ENCODE measurements at regions not wholly inside any gene's neighbourhood (a gene's known extent, or its start where the extent isn't known, plus 50 kb on each side); places are given as distances from the start of the nearest gene placed in this dataset.

GRCh38 chr9:99427260-99427659, 205.2 kb downstream of the SEC61B start:
- intact Hi-C loops (cut with DNase I; ENCODE audit: low total_unique reads), result no loop called here
- Histone ChIP-seq H3K27ac (no peak overlapping the region), H3K9me3 (no peaks in the 10 kb centered on the region), H3K4me3 (no peak overlapping the region), H3K36me3 (no peaks in the 10 kb centered on the region), H3K4me1 (no peaks in the 10 kb centered on the region), H3K27me3 (no peaks in the 10 kb centered on the region)
- TF ChIP-seq CTCF (IDR thresholded peaks at IDR 0.05), result no peak
- TF ChIP-seq POLR2A (IDR thresholded peaks at IDR 0.05), result no peak
- no peak for DNase-seq

- no peaks in the 10 kb centered on the region for H3K9me3 ChIP-seq
- H3K27me3 ChIP-seq, result no peaks in the 10 kb centered on the region
- intact Hi-C loops (cut with DNase I; ENCODE audit: low total_unique reads), result no loop called here
- no peak overlapping the region for H3K27ac ChIP-seq
- TF ChIP-seq CTCF (IDR thresholded peaks at IDR 0.05) (no peak), POLR2A (IDR thresholded peaks at IDR 0.05) (no peak)
- no peaks in the 10 kb centered on the region for H3K36me3 ChIP-seq
- H3K4me3 ChIP-seq, result no peak overlapping the region
- no peaks in the 10 kb centered on the region for H3K4me1 ChIP-seq
- DNase-seq, result no peak
Observed at GRCh38 chr9:99430301-99430700, 208.2 kb downstream of the SEC61B start.

- Histone ChIP-seq H3K9me3 (no peaks in the 10 kb centered on the region), H3K4me3 (no peak overlapping the region), H3K27me3 (no peaks in the 10 kb centered on the region), H3K36me3 (no peaks in the 10 kb centered on the region), H3K27ac (no peak overlapping the region), H3K4me1 (no peaks in the 10 kb centered on the region)
- no peak for DNase-seq
- TF ChIP-seq CTCF (IDR thresholded peaks at IDR 0.05) (no peak), POLR2A (IDR thresholded peaks at IDR 0.05) (no peak)
- intact Hi-C loops (cut with DNase I; ENCODE audit: low total_unique reads), result no loop called here
Observed at GRCh38 chr9:99431103-99431502, 209.0 kb downstream of the SEC61B start.

GRCh38 chr9:99432075-99432474, 210.0 kb downstream of the SEC61B start:
- no peak overlapping the region for H3K27ac ChIP-seq
- H3K27me3 ChIP-seq, result no peaks in the 10 kb centered on the region
- no peak for TF ChIP-seq POLR2A (IDR thresholded peaks at IDR 0.05)
- TF ChIP-seq CTCF (IDR thresholded peaks at IDR 0.05), result no peak
- intact Hi-C loops (cut with DNase I; ENCODE audit: low total_unique reads), result no loop called here
- H3K4me1 ChIP-seq, result no peaks in the 10 kb centered on the region
- no peak overlapping the region for H3K4me3 ChIP-seq
- no peaks in the 10 kb centered on the region for H3K9me3 ChIP-seq
- no peak for DNase-seq
- no peaks in the 10 kb centered on the region for H3K36me3 ChIP-seq

GRCh38 chr9:99433095-99433494, 211.0 kb downstream of the SEC61B start:
- intact Hi-C loops (cut with DNase I; ENCODE audit: low total_unique reads), result no loop called here
- H3K27me3 ChIP-seq, result no peaks in the 10 kb centered on the region
- H3K4me3 ChIP-seq, result no peak overlapping the region
- no peak overlapping the region for H3K27ac ChIP-seq
- H3K36me3 ChIP-seq, result no peaks in the 10 kb centered on the region
- TF ChIP-seq POLR2A (IDR thresholded peaks at IDR 0.05), result no peak
- no peak for TF ChIP-seq CTCF (IDR thresholded peaks at IDR 0.05)
- no peak for DNase-seq
- no peaks in the 10 kb centered on the region for H3K9me3 ChIP-seq
- no peaks in the 10 kb centered on the region for H3K4me1 ChIP-seq

All from uterus (tissue), 3 donors.